Upper lobe of left lung (tissue), 6 donors: ENCODE measurements at regions not wholly inside any gene's neighbourhood (a gene's known extent, or its start where the extent isn't known, plus 50 kb on each side); places are given as distances from the start of the nearest gene placed in this dataset.
A peak's percentile ranks its signal among the peaks of the same experiment; 100 is the strongest.

Experiments used
- ATAC-seq, 2 donors: fragments of 200-7000 bp; cut with Tn5 transposase; one replicate each; pipeline ENCODE4 v1.9.1; 2022; ENCODE audit warnings: mild to moderate bottlenecking in 2 of 2, moderate library complexity in 2 of 2; ENCODE audit not compliant: low FRiP score in 2 of 2
- DNase-seq, 2 donors: peaks; one replicate each; pipeline ENCODE4 v3.0.0-alpha.2; 2019 to 2020
- H3K27ac ChIP-seq, 4 donors: fragments of 200-600 bp; sonication (generic); one replicate each; pipeline ENCODE4 v1.5.1; 2016 to 2019
- H3K27me3 ChIP-seq, 4 donors: fragments of 200-600 bp; sonication (generic); one replicate each; pipeline ENCODE4 v1.5.1; 2017 to 2019
- H3K36me3 ChIP-seq, 4 donors: fragments of 200-600 bp; sonication (generic); one replicate each; pipeline ENCODE4 v1.5.1; 2016 to 2019
- H3K4me1 ChIP-seq, 4 donors: fragments of 200-600 bp; sonication (generic); one replicate each; pipeline ENCODE4 v1.5.1; 2018 to 2019
- H3K4me3 ChIP-seq, 4 donors: fragments of 200-600 bp; sonication (generic); one replicate each; pipeline ENCODE4 v1.5.1; 2017 to 2019; ENCODE audit warnings: mild to moderate bottlenecking in 2 of 4, moderate library complexity in 1 of 4
- H3K9me3 ChIP-seq, 4 donors: fragments of 200-600 bp; sonication (generic); one replicate each; pipeline ENCODE4 v1.5.1; 2018 to 2019
- CTCF ChIP-seq, 6 experiments: fragments of 450-650 bp in 4 of 6; fragments of 200-600 bp in 2 of 6; sonication (generic) in 2 of 6; IDR thresholded peaks; one replicate each; pipeline ENCODE4 v1.5.1; 2016 to 2019; ENCODE audit warnings: antibody characterized with exemption in 6 of 6
- EP300 ChIP-seq, 4 donors: sonication (generic); formaldehyde crosslinking; IDR thresholded peaks; one replicate each; pipeline ENCODE4 v1.5.1; 2017; ENCODE audit warnings: antibody characterized with exemption in 4 of 4, control low read depth in 2 of 4
- POLR2A ChIP-seq, 4 donors: fragments of 450-650 bp; IDR thresholded peaks; one replicate each; pipeline ENCODE4 v1.5.1; 2016 to 2017; ENCODE audit warnings: antibody characterized with exemption in 4 of 4, mild to moderate bottlenecking in 2 of 4
- POLR2AphosphoS5 ChIP-seq, 2 donors: sonication (generic); formaldehyde crosslinking; IDR thresholded peaks; one replicate each; pipeline ENCODE4 v1.5.1; 2017; ENCODE audit warnings: antibody characterized with exemption in 2 of 2
- WGBS, 2 donors: methylation state at CpG; one replicate each; pipeline ENCODE4 v1.1.5; 2017 to 2018; 5-methylcytosine and 5-hydroxymethylcytosine counted together
- donor health status: DM: no; HTN: no; CAD: no; lungs with moderate emphysema.
- donor health status: DM: no; HTN: yes; CAD: no; lungs with severe emphysema.

- Histone ChIP-seq H3K9me3 (no peaks in the 10 kb centered on the region), H3K27me3 (no peaks in the 10 kb centered on the region), H3K4me3 (no peak overlapping the region), H3K36me3 (no peaks in the 10 kb centered on the region), H3K4me1 (peaks cover 19 to 48% (median 27%) of the 10 kb centered on the region in 4 donors), H3K27ac (peak overlapping the region; percentile 25 to 84 (median 78))
- TF ChIP-seq CTCF (IDR thresholded peaks at IDR 0.05), result no peak
- no peak for TF ChIP-seq POLR2A (IDR thresholded peaks at IDR 0.05)
- TF ChIP-seq POLR2AphosphoS5 (IDR thresholded peaks at IDR 0.05), result no peak
- TF ChIP-seq EP300 (IDR thresholded peaks at IDR 0.05), result no peak
- WGBS, 2 donors, result 57 to 78% methylated on average over 1 of the region's 1 CpG
- ATAC-seq (no peak), DNase-seq (no peak)
Observed at GRCh38 chr3:152198665-152199064, 70.1 kb upstream of the MBNL1 start.

GRCh38 chr3:152199102-152199840 is 69.5 kb upstream of the MBNL1 start:
- Histone ChIP-seq H3K9me3 (no peaks in the 10 kb centered on the region), H3K4me3 (no peak overlapping the region), H3K36me3 (no peaks in the 10 kb centered on the region), H3K27me3 (no peaks in the 10 kb centered on the region), H3K4me1 (peaks cover 19 to 48% (median 27%) of the 10 kb centered on the region in 4 donors), H3K27ac (peak overlapping the region; percentile 57 to 84 (median 78))
- DNase-seq (no peak), ATAC-seq (no peak)
- 49 to 64% methylated on average over 3 of the region's 3 CpGs for WGBS, 2 donors
- no peak for TF ChIP-seq POLR2AphosphoS5 (IDR thresholded peaks at IDR 0.05)
- TF ChIP-seq CTCF (IDR thresholded peaks at IDR 0.05), result no peak
- TF ChIP-seq POLR2A (IDR thresholded peaks at IDR 0.05), result no peak
- no peak for TF ChIP-seq EP300 (IDR thresholded peaks at IDR 0.05)

GRCh38 chr3:152200476-152201420 is 68.0 kb upstream of the MBNL1 start:
- DNase-seq (no peak), ATAC-seq (peak in 1 of 2 donors; percentile 45)
- Histone ChIP-seq H3K36me3 (no peaks in the 10 kb centered on the region), H3K9me3 (no peaks in the 10 kb centered on the region), H3K4me3 (peak overlapping the region in 2 of 4 donors; percentile 1 to 2), H3K27ac (peak overlapping the region; percentile 57 to 84 (median 78)), H3K27me3 (no peaks in the 10 kb centered on the region), H3K4me1 (peaks cover 23 to 48% (median 27%) of the 10 kb centered on the region in 4 donors)
- TF ChIP-seq EP300 (IDR thresholded peaks at IDR 0.05), result no peak
- no peak for TF ChIP-seq CTCF (IDR thresholded peaks at IDR 0.05)
- no peak for TF ChIP-seq POLR2A (IDR thresholded peaks at IDR 0.05)
- no peak for TF ChIP-seq POLR2AphosphoS5 (IDR thresholded peaks at IDR 0.05)
- 44 to 49% methylated on average over 3 of the region's 3 CpGs for WGBS, 2 donors

- Histone ChIP-seq H3K4me1 (peaks cover 19 to 42% (median 24%) of the 10 kb centered on the region in 4 donors), H3K27ac (peak overlapping the region; percentile 63 to 84 (median 78)), H3K27me3 (no peaks in the 10 kb centered on the region), H3K4me3 (peak overlapping the region in 2 of 4 donors; percentile 19 to 27), H3K36me3 (no peaks in the 10 kb centered on the region), H3K9me3 (no peaks in the 10 kb centered on the region)
- WGBS, 2 donors, result 13 to 33% methylated on average over 3 of the region's 3 CpGs
- DNase-seq (peak in 1 of 2 donors; percentile 29), ATAC-seq (peak in 1 of 2 donors; percentile 40)
- no peak for TF ChIP-seq POLR2AphosphoS5 (IDR thresholded peaks at IDR 0.05)
- TF ChIP-seq POLR2A (IDR thresholded peaks at IDR 0.05), result no peak
- no peak for TF ChIP-seq CTCF (IDR thresholded peaks at IDR 0.05)
- TF ChIP-seq EP300 (IDR thresholded peaks at IDR 0.05), result no peak
Observed at GRCh38 chr3:152202976-152203626, 65.6 kb upstream of the MBNL1 start.
